ENCODE measurements at regions not wholly inside any gene's neighbourhood (a gene's known extent, or its start where the extent isn't known, plus 50 kb on each side); places are given as distances from the start of the nearest gene placed in this dataset.

DNA sequence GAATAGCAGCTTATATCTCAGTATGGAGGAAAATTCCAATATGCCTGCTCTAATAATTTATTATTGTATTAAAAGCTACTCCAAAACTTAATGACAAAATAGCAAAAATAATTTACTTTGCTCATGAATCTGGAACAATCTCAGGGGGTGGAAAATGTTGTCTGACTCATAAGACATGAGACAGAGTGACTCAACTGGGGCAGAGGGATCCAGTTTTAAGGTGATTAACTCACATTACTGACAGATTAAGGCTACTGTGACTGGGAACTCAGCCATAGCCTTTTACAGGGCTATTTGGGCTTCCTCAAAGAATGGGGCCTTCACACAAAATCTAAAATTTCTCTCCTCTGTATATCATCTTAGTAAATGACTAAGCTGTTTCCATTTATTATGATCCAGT lies 1172.9 kb downstream of the CDH12 start:
- TF ChIP-seq, protein P1, sequence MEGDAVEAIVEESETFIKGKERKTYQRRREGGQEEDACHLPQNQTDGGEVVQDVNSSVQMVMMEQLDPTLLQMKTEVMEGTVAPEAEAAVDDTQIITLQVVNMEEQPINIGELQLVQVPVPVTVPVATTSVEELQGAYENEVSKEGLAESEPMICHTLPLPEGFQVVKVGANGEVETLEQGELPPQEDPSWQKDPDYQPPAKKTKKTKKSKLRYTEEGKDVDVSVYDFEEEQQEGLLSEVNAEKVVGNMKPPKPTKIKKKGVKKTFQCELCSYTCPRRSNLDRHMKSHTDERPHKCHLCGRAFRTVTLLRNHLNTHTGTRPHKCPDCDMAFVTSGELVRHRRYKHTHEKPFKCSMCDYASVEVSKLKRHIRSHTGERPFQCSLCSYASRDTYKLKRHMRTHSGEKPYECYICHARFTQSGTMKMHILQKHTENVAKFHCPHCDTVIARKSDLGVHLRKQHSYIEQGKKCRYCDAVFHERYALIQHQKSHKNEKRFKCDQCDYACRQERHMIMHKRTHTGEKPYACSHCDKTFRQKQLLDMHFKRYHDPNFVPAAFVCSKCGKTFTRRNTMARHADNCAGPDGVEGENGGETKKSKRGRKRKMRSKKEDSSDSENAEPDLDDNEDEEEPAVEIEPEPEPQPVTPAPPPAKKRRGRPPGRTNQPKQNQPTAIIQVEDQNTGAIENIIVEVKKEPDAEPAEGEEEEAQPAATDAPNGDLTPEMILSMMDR (IDR thresholded peaks at IDR 0.05; ENCODE audit: borderline replicate concordance, extremely low read depth, low read length, poor library complexity, severe bottlenecking), result no peak
- no peak for TF ChIP-seq EZH2 (IDR thresholded peaks at IDR 0.05; ENCODE audit: borderline replicate concordance, low read depth, low read length, severe bottlenecking)

Measured in DND-41 (cell line).